PC-9 (cell line): ENCODE measurements at regions not wholly inside any gene's neighbourhood (a gene's known extent, or its start where the extent isn't known, plus 50 kb on each side); places are given as distances from the start of the nearest gene placed in this dataset.

Experiments
- BruUV-seq: library from RNA; stranded (reverse); fragments of 400-500 nt; replicated peaks from 2 replicates; lab custom pipeline; 2021; lab: Mats Ljungman, UMichigan
- CTCF ChIA-PET: fragments of 300-600 bp; sonication (Branson Sonifier 250); formaldehyde crosslinking; loops from one replicate; lab custom pipeline; 2022; ENCODE audit warnings: antibody characterized with exemption; lab: Charles Lee
- POLR2A ChIA-PET: fragments of 300-600 bp; sonication (Branson Sonifier 250); formaldehyde crosslinking; loops from one replicate; lab custom pipeline; 2022; ENCODE audit warnings: antibody characterized with exemption; ENCODE audit not compliant: unreplicated experiment; lab: Charles Lee
- DNase-seq, 2 experiments: peaks; one replicate each; pipeline versions ENCODE4 v3.0.0 to v3.0.0-alpha.2; 2015 to 2022; ENCODE audit warnings: mixed read lengths in 1 of 2
- H2AFZ ChIP-seq: fragments of 200-600 bp; sonication (generic); 2 replicates; pipeline ENCODE4 v1.8.1; 2017; ENCODE audit warnings: antibody characterized with exemption
- H3F3A ChIP-seq: fragments of 200-600 bp; sonication (generic); 2 replicates; pipeline ENCODE4 v1.8.1; 2017; ENCODE audit warnings: antibody characterized with exemption, mild to moderate bottlenecking, low read depth; ENCODE audit not compliant: insufficient read depth
- H3K27ac ChIP-seq: fragments of 200-600 bp; sonication (generic); 2 replicates; pipeline ENCODE4 v1.6.1; 2016; ENCODE audit warnings: mixed run types
- H3K27me3 ChIP-seq: fragments of 200-600 bp; sonication (generic); 2 replicates; pipeline ENCODE4 v1.6.1; 2016; ENCODE audit warnings: low read depth, mixed run types; ENCODE audit not compliant: insufficient read depth
- H3K36me3 ChIP-seq: fragments of 200-600 bp; sonication (generic); 2 replicates; pipeline ENCODE4 v1.6.1; 2016; ENCODE audit warnings: low read depth, mixed run types
- H3K4me1 ChIP-seq: fragments of 200-600 bp; sonication (generic); replicated peaks from 2 replicates; pipeline ENCODE4 v1.6.1; 2016; ENCODE audit warnings: mixed run types; ENCODE audit not compliant: insufficient read depth
- H3K4me2 ChIP-seq: fragments of 200-600 bp; sonication (generic); 2 replicates; pipeline ENCODE4 v1.6.1; 2017; ENCODE audit warnings: mixed run types
- H3K4me3 ChIP-seq: fragments of 200-600 bp; sonication (generic); 2 replicates; pipeline ENCODE4 v1.6.1; 2016; ENCODE audit warnings: mixed run types
- H3K79me2 ChIP-seq: fragments of 200-600 bp; sonication (generic); 2 replicates; pipeline ENCODE4 v1.6.1; 2017; ENCODE audit warnings: low read depth, mixed run types
- H3K9me2 ChIP-seq: fragments of 200-600 bp; sonication (generic); 2 replicates; pipeline ENCODE4 v1.8.1; 2017; ENCODE audit warnings: mild to moderate bottlenecking; ENCODE audit not compliant: insufficient read depth
- H3K9me3 ChIP-seq: fragments of 200-600 bp; sonication (generic); 2 replicates; pipeline ENCODE4 v1.8.1; 2016; ENCODE audit warnings: low read depth; ENCODE audit not compliant: insufficient read depth
- H4K20me1 ChIP-seq: fragments of 200-600 bp; sonication (generic); 2 replicates; pipeline ENCODE4 v1.8.1; 2017; ENCODE audit not compliant: insufficient read depth
- CTCF ChIP-seq: fragments of 200-600 bp; sonication (generic); conservative IDR thresholded peaks from 2 replicates; pipeline ENCODE4 v1.6.1; 2017; ENCODE audit warnings: mixed run types, antibody characterized with exemption, mild to moderate bottlenecking, moderate library complexity
- EZH2 ChIP-seq: fragments of 200-600 bp; sonication (generic); IDR thresholded peaks from 2 replicates; pipeline ENCODE4 v1.8.0; 2017; ENCODE audit warnings: antibody characterized with exemption, low read depth
- intact Hi-C: fragments of 100-400 bp; cut with micrococcal nuclease; formaldehyde crosslinking; loops from one replicate; pipeline ENCODE4 v1.10.0; 2022; ENCODE audit not compliant: unreplicated experiment

GRCh38 chr15:61725251-61725650, 335.0 kb downstream of the VPS13C start:
- CTCF ChIA-PET = no interaction called here
- TF ChIP-seq EZH2 (no peak), CTCF (no peak)
- H4K20me1 ChIP-seq = no peaks in the 10 kb centered on the region

GRCh38 chr15:61724251-61724939, 335.9 kb downstream of the VPS13C start:
- Histone ChIP-seq H3F3A (no peaks in the 10 kb centered on the region), H3K4me2 (no peak overlapping the region), H3K9me2 (no peaks in the 10 kb centered on the region), H3K4me3 (no peak overlapping the region), H3K27me3 (peaks cover 49% of the 10 kb centered on the region), H3K79me2 (no peaks in the 10 kb centered on the region), H4K20me1 (no peaks in the 10 kb centered on the region), H2AFZ (no peak overlapping the region), H3K27ac (no peak overlapping the region), H3K4me1 (no peaks in the 10 kb centered on the region), H3K9me3 (no peaks in the 10 kb centered on the region), H3K36me3 (no peaks in the 10 kb centered on the region)
- no TSS peak for BruUV-seq
- ChIA-PET CTCF (no interaction called here), POLR2A (no interaction called here)
- intact Hi-C loops = no loop called here
- DNase-seq = no peak
- no peak for TF ChIP-seq EZH2
- TF ChIP-seq CTCF = no peak

More at GRCh38 chr15:61725251-61725650, 335.0 kb downstream of the VPS13C start:
- intact Hi-C loops = no loop called here
- no TSS peak for BruUV-seq
- no peak overlapping the region for H3K4me2 ChIP-seq
- POLR2A ChIA-PET = no interaction called here
- DNase-seq = no peak
- no peaks in the 10 kb centered on the region for H3K9me3 ChIP-seq
- H3F3A ChIP-seq = no peaks in the 10 kb centered on the region
- no peak overlapping the region for H2AFZ ChIP-seq
- no peaks in the 10 kb centered on the region for H3K36me3 ChIP-seq
- H3K4me3 ChIP-seq = no peak overlapping the region
- no peak overlapping the region for H3K27ac ChIP-seq
- H3K9me2 ChIP-seq = no peaks in the 10 kb centered on the region
- no peaks in the 10 kb centered on the region for H3K4me1 ChIP-seq
- H3K27me3 ChIP-seq = peaks cover 41% of the 10 kb centered on the region
- H3K79me2 ChIP-seq = no peaks in the 10 kb centered on the region

- DNase-seq = no peak
- no peaks in the 10 kb centered on the region for H3K79me2 ChIP-seq
- intact Hi-C loops = no loop called here
- no peaks in the 10 kb centered on the region for H4K20me1 ChIP-seq
- H3K4me2 ChIP-seq = no peak overlapping the region
- no peak for TF ChIP-seq CTCF
- no peak for TF ChIP-seq EZH2
- no peak overlapping the region for H3K27ac ChIP-seq
- H2AFZ ChIP-seq = no peak overlapping the region
- ChIA-PET CTCF (no interaction called here), POLR2A (no interaction called here)
- H3K36me3 ChIP-seq = no peaks in the 10 kb centered on the region
- H3K27me3 ChIP-seq = peaks cover 52% of the 10 kb centered on the region
- no peaks in the 10 kb centered on the region for H3K9me3 ChIP-seq
- no TSS peak for BruUV-seq
- H3K4me1 ChIP-seq = no peaks in the 10 kb centered on the region
- H3F3A ChIP-seq = no peaks in the 10 kb centered on the region
- H3K9me2 ChIP-seq = no peaks in the 10 kb centered on the region
- no peak overlapping the region for H3K4me3 ChIP-seq
Observed at GRCh38 chr15:61721418-61721817, 338.8 kb downstream of the VPS13C start.
